ENCODE measurements at regions not wholly inside any gene's neighbourhood (a gene's known extent, or its start where the extent isn't known, plus 50 kb on each side); places are given as distances from the start of the nearest gene placed in this dataset.

GRCh38 chr1:208544794-208545193, 300.6 kb upstream of the PLXNA2 start:
- no peak for ATAC-seq
- no peak for TF ChIP-seq CTCF (IDR thresholded peaks at IDR 0.05)
- intact Hi-C loops (cut with DNase I) = no loop called here

DNA sequence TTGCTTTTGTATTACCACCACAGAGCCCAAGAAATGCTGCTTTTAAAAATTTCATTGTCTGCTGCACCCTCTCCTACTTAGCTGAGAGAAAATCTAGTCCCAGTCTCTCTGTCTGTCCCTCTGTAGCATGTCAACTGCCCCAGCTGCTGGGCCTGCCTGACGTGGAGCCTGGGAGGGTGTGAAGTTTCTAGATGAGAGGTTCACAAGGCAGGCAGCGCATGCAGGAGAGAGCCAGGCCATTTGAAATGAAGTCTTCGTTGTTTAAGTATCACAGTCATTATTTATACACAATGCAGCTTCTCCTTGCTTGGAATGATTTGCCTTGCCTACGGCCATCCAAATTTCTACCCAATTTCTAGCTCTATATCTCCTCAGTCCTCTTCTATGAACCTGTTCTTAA, 306.8 kb upstream of the PLXNA2 start:
- intact Hi-C loops (cut with DNase I) = no loop called here
- H3K27me3 ChIP-seq = no peaks in the 10 kb centered on the region
- H3K4me1 ChIP-seq = no peaks in the 10 kb centered on the region
- ATAC-seq = no peak
- no peak for TF ChIP-seq CTCF (IDR thresholded peaks at IDR 0.05)
- no peak overlapping the region for H3K27ac ChIP-seq
- no peak overlapping the region for H3K4me3 ChIP-seq
- H3K36me3 ChIP-seq = no peaks in the 10 kb centered on the region
- H3K9me3 ChIP-seq = no peaks in the 10 kb centered on the region
- no peak for DNase-seq

More at GRCh38 chr1:208544794-208545193, 300.6 kb upstream of the PLXNA2 start:
- DNase-seq = no peak
- Histone ChIP-seq H3K4me1 (no peaks in the 10 kb centered on the region), H3K27ac (no peak overlapping the region), H3K27me3 (no peaks in the 10 kb centered on the region), H3K9me3 (no peaks in the 10 kb centered on the region), H3K4me3 (no peak overlapping the region), H3K36me3 (no peaks in the 10 kb centered on the region)

DNA sequence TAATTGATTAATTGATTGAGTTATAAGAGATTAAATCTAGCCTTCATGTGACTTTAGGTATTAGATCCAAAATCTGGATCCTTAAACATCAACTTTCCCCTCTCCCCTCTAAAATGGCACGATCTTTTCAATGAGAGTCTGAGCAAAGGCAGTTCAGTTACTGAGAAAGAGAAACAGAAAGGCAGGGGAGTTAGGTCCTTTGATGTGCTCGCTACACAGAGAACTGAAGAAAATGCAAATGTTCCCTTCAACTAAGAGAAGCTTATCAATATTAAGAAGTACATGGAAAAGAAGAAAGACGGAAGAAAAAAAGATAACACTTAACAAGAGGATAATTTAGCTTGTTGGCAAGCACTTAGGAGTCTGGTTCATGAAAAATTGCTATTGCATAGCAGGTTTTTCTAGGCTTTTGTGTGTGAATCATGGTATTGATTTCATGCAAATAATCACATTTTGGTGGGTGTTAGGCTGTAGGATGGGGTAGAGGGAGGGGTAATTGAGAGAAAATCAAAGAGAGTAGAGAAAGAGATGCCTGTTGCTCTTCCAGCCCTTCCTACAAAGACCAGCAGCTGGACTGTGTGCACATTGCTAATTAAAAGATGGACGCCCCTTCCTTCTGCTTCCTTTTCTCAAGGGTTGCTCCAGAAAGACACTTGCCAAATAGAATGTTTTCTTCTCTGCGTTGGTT, 307.6 kb upstream of the PLXNA2 start:
- intact Hi-C loops (cut with DNase I) = no loop called here
- DNase-seq (no peak), ATAC-seq (no peak)
- H3K27me3 ChIP-seq = no peaks in the 10 kb centered on the region
- H3K9me3 ChIP-seq = no peaks in the 10 kb centered on the region
- H3K4me1 ChIP-seq = no peaks in the 10 kb centered on the region
- H3K36me3 ChIP-seq = no peaks in the 10 kb centered on the region
- no peak overlapping the region for H3K4me3 ChIP-seq
- H3K27ac ChIP-seq = no peak overlapping the region
- TF ChIP-seq CTCF (IDR thresholded peaks at IDR 0.05) = no peak

- no peak for DNase-seq
- TF ChIP-seq CTCF (IDR thresholded peaks at IDR 0.05) = no peak
- Histone ChIP-seq H3K27me3 (no peaks in the 10 kb centered on the region), H3K9me3 (no peaks in the 10 kb centered on the region), H3K36me3 (no peaks in the 10 kb centered on the region), H3K4me1 (no peaks in the 10 kb centered on the region), H3K4me3 (no peak overlapping the region), H3K27ac (no peak overlapping the region)
- no peak for ATAC-seq
- intact Hi-C loops (cut with DNase I) = no loop called here
Measured at GRCh38 chr1:208552928-208553327, 308.7 kb upstream of the PLXNA2 start.

DNA sequence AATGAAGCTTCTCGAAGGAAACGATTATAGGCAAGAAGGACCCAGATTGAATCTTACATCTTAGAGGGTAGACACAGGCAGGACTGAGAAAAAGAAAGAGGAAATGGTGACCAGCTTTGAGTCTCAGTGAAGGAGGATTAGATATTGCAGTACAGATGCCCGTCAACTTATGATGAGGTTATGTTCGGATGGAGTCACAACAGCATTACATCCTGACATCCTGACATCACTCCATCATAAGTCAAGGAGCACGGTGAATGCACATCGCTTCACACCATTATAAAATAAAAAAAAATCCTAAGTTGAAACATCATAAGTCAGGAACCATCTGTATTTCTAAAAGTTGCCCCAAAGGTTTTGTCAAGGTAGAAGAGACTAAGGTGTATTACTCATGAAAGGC, 312.3 kb upstream of the PLXNA2 start:
- DNase-seq (no peak), ATAC-seq (no peak)
- no peak for TF ChIP-seq CTCF (IDR thresholded peaks at IDR 0.05)
- no peaks in the 10 kb centered on the region for H3K27me3 ChIP-seq
- no peak overlapping the region for H3K4me3 ChIP-seq
- H3K9me3 ChIP-seq = no peaks in the 10 kb centered on the region
- no peak overlapping the region for H3K27ac ChIP-seq
- no peaks in the 10 kb centered on the region for H3K36me3 ChIP-seq
- no peaks in the 10 kb centered on the region for H3K4me1 ChIP-seq
- intact Hi-C loops (cut with DNase I) = no loop called here

Data from left lung (tissue), 4 donors.